H9 (cell line): ENCODE measurements at regions not wholly inside any gene's neighbourhood (a gene's known extent, or its start where the extent isn't known, plus 50 kb on each side); places are given as distances from the start of the nearest gene placed in this dataset.

Experiments used
- DNase-seq: peaks from one replicate; pipeline ENCODE4 v3.0.0-alpha.2; 2017
- H2AFZ ChIP-seq: one replicate; pipeline ENCODE4 v1.6.1; 2013; ENCODE audit warnings: mild to moderate bottlenecking, low read length, control low read depth, moderate library complexity
- H2AK5ac ChIP-seq: 2 replicates; pipeline ENCODE4 v1.6.1; 2013; ENCODE audit warnings: low read length, control low read depth, mixed read lengths; ENCODE audit not compliant: insufficient read length
- H2BK120ac ChIP-seq: one replicate; pipeline ENCODE4 v1.6.1; 2013; ENCODE audit warnings: low read depth, mild to moderate bottlenecking, low read length, control low read depth, inconsistent platforms; ENCODE audit not compliant: poor library complexity, severe bottlenecking
- H2BK12ac ChIP-seq: 2 replicates; pipeline ENCODE4 v1.6.1; 2013; ENCODE audit warnings: low read length, control low read depth, mixed read lengths, low read depth; ENCODE audit not compliant: insufficient read length
- H2BK15ac ChIP-seq: 2 replicates; pipeline ENCODE4 v1.6.1; 2013; ENCODE audit warnings: low read depth, low read length, control low read depth
- H2BK20ac ChIP-seq: one replicate; pipeline ENCODE4 v1.6.1; 2013; ENCODE audit warnings: low read depth, mild to moderate bottlenecking, low read length, control low read depth, inconsistent platforms; ENCODE audit not compliant: poor library complexity, severe bottlenecking
- H2BK5ac ChIP-seq: 2 replicates; pipeline ENCODE4 v1.6.1; 2013; ENCODE audit warnings: low read length, control low read depth, mixed read lengths; ENCODE audit not compliant: insufficient read length
- H3K14ac ChIP-seq: 2 replicates; pipeline ENCODE4 v1.6.1; 2013; ENCODE audit warnings: low read length, control low read depth; ENCODE audit not compliant: insufficient read depth
- H3K18ac ChIP-seq: 2 replicates; pipeline ENCODE4 v1.6.1; 2013; ENCODE audit warnings: low read depth, mild to moderate bottlenecking, mixed read lengths, low read length, control low read depth; ENCODE audit not compliant: insufficient read length
- H3K23ac ChIP-seq: 2 replicates; pipeline ENCODE4 v1.6.1; 2013; ENCODE audit warnings: low read length, control low read depth, mixed read lengths, low read depth; ENCODE audit not compliant: insufficient read length
- H3K23me2 ChIP-seq: 2 replicates; pipeline ENCODE4 v1.6.1; 2013; ENCODE audit warnings: low read depth, mild to moderate bottlenecking, mixed read lengths, low read length, control low read depth; ENCODE audit not compliant: insufficient read length, poor library complexity, severe bottlenecking
- H3K27ac ChIP-seq: 2 replicates; pipeline ENCODE4 v1.5.1; 2013; ENCODE audit warnings: low read length, control low read depth, mixed read lengths, low read depth; ENCODE audit not compliant: insufficient read length
- H3K27me3 ChIP-seq: 2 replicates; pipeline ENCODE4 v1.6.1; 2013; ENCODE audit warnings: low read length, control low read depth, inconsistent platforms; ENCODE audit not compliant: insufficient read depth
- H3K4ac ChIP-seq: 2 replicates; pipeline ENCODE4 v1.6.1; 2013; ENCODE audit warnings: low read depth, mild to moderate bottlenecking, control low read depth, inconsistent platforms, low read length, moderate library complexity
- H3K4me1 ChIP-seq: 2 replicates; pipeline ENCODE4 v1.6.1; 2013; ENCODE audit warnings: low read length, control low read depth, inconsistent platforms; ENCODE audit not compliant: insufficient read depth
- H3K4me2 ChIP-seq: 2 replicates; pipeline ENCODE4 v1.6.1; 2013; ENCODE audit warnings: low read length, control low read depth, mixed read lengths; ENCODE audit not compliant: insufficient read length, insufficient read depth
- H3K56ac ChIP-seq: 2 replicates; pipeline ENCODE4 v1.6.1; 2013; ENCODE audit warnings: low read depth, mild to moderate bottlenecking, mixed read lengths, low read length, control low read depth; ENCODE audit not compliant: insufficient read length
- H3K79me1 ChIP-seq: 2 replicates; pipeline ENCODE4 v1.6.1; 2013; ENCODE audit warnings: low read depth, mild to moderate bottlenecking, moderate library complexity, low read length, control low read depth, inconsistent platforms; ENCODE audit not compliant: insufficient read depth, poor library complexity, severe bottlenecking
- H3K79me2 ChIP-seq: 2 replicates; pipeline ENCODE4 v1.6.1; 2013; ENCODE audit warnings: low read length, control low read depth, inconsistent platforms; ENCODE audit not compliant: insufficient read depth
- H3K9ac ChIP-seq: 2 replicates; pipeline ENCODE4 v1.6.1; 2013; ENCODE audit warnings: low read length, control low read depth, mixed read lengths; ENCODE audit not compliant: insufficient read length; ENCODE audit errors: extremely low read depth
- H3K9me3 ChIP-seq: one replicate; pipeline ENCODE4 v1.6.1; 2013; ENCODE audit warnings: low read depth, low read length, inconsistent platforms; ENCODE audit not compliant: control insufficient read depth
- H3T11ph ChIP-seq: one replicate; pipeline ENCODE4 v1.6.1; 2013; ENCODE audit warnings: mild to moderate bottlenecking, low read length, control low read depth, inconsistent platforms
- H4K20me1 ChIP-seq: one replicate; pipeline ENCODE4 v1.6.1; 2013; ENCODE audit not compliant: control insufficient read depth, insufficient read length, insufficient read depth
- H4K5ac ChIP-seq: 2 replicates; pipeline ENCODE4 v1.6.1; 2013; ENCODE audit warnings: low read depth, mild to moderate bottlenecking, mixed read lengths, low read length, control low read depth; ENCODE audit not compliant: insufficient read length
- H4K8ac ChIP-seq: replicated peaks from 2 replicates; pipeline ENCODE4 v1.6.1; 2013; ENCODE audit warnings: low read length, control low read depth, mixed read lengths, low read depth; ENCODE audit not compliant: insufficient read length
- H4K91ac ChIP-seq: 2 replicates; pipeline ENCODE4 v1.6.1; 2013; ENCODE audit warnings: low read depth, mild to moderate bottlenecking, moderate library complexity, mixed read lengths, low read length, control low read depth; ENCODE audit not compliant: insufficient read length
- H3K27ac Mint-ChIP-seq, 3 experiments: 2 replicates in 2 of 3; 3 replicates in 1 of 3; pipeline ENCODE4 v1.8.0; 2020 to 2021; ENCODE audit warnings: mixed read lengths in 3 of 3, mild to moderate bottlenecking in 1 of 3, moderate library complexity in 1 of 3
- H3K27me3 Mint-ChIP-seq: 2 replicates; pipeline ENCODE4 v1.8.0; 2021; ENCODE audit warnings: low read depth, mild to moderate bottlenecking, moderate library complexity, mixed read lengths
- H3K36me3 Mint-ChIP-seq, 3 experiments: 2 replicates in 2 of 3; 3 replicates in 1 of 3; pipeline ENCODE4 v1.8.0; 2020 to 2021; ENCODE audit warnings: low read depth in 3 of 3, mixed read lengths in 3 of 3; ENCODE audit not compliant: insufficient read depth in 1 of 3
- H3K4me1 Mint-ChIP-seq, 2 experiments: 2 replicates each; pipeline ENCODE4 v1.8.0; 2020; ENCODE audit warnings: mixed read lengths in 2 of 2
- H3K4me3 Mint-ChIP-seq, 2 experiments: 2 replicates in 1 of 2; 3 replicates in 1 of 2; pipeline ENCODE4 v1.8.0; 2020 to 2021; ENCODE audit warnings: mild to moderate bottlenecking in 2 of 2, mixed read lengths in 2 of 2, moderate library complexity in 1 of 2
- H3K9me3 Mint-ChIP-seq, 2 experiments: 2 replicates in 1 of 2; 3 replicates in 1 of 2; pipeline ENCODE4 v1.8.0; 2020; ENCODE audit warnings: mild to moderate bottlenecking in 2 of 2, mixed read lengths in 2 of 2, moderate library complexity in 1 of 2
- WGBS: extraction: QIAGEN DNeasy Blood & Tissue Kit; methylation state at CpG from one replicate; pipeline ENCODE4 v1.1.7; 2013; ENCODE audit warnings: missing lambda C conversion rate, low lambda C conversion rate, mixed read lengths; ENCODE audit not compliant: insufficient read length; ENCODE audit errors: extremely low coverage; 5-methylcytosine and 5-hydroxymethylcytosine counted together
- TF ChIP-seq, protein P1 (sequence below): fragments of 200-600 bp; sonication (generic); conservative IDR thresholded peaks from 3 replicates; pipeline ENCODE4 v1.8.0; 2021; ENCODE audit warnings: antibody characterized with exemption, mild to moderate bottlenecking

DNA sequence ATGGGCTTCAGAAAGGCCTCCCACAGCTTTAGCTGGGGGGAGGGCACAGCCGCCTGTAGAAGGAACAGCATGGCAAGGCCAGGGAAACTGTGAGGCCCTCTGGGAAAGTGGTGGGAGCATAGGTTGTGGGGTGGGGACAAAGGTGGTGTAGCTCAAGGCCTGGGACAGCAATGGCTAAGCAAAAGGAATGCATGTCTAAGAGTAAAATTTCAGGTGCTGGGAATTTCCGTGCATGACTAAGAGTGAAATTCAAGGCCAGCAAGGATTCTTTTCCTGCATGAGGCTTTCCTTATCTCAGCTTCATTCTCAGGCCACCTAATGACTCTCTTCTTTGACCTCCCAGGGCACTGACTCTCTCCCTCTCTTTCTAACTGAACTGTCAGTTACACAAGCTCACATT is 86.5 kb upstream of the WNT4 start:
- Histone ChIP-seq H3K9ac (no peak overlapping the region), H3K27ac (no peak overlapping the region), H3K14ac (no peak overlapping the region), H4K20me1 (no peaks in the 10 kb centered on the region), H3K56ac (no peak overlapping the region), H3K27me3 (no peaks in the 10 kb centered on the region), H2AFZ (no peak overlapping the region), H3K79me2 (no peaks in the 10 kb centered on the region), H3K23me2 (no peaks in the 10 kb centered on the region), H3K4me1 (no peaks in the 10 kb centered on the region; the same call in 1 of the 2 replicates), H3K4ac (no peak overlapping the region), H2BK120ac (no peak overlapping the region), H2AK5ac (no peak overlapping the region), H3K18ac (no peak overlapping the region), H3K9me3 (no peaks in the 10 kb centered on the region), H2BK20ac (no peak overlapping the region), H2BK12ac (no peak overlapping the region), H3K23ac (no peak overlapping the region), H4K91ac (no peak overlapping the region), H3K4me2 (no peak overlapping the region), H2BK15ac (no peak overlapping the region), H2BK5ac (no peak overlapping the region), H3K79me1 (no peaks in the 10 kb centered on the region), H3T11ph (no peak overlapping the region), H4K8ac (no peak overlapping the region), H4K5ac (no peak overlapping the region)
- no peak for DNase-seq
- H3K27me3 Mint-ChIP-seq: no peaks in the 10 kb centered on the region; the same call in 1 of the 2 replicates
- peaks cover 3 to 8% of the 10 kb centered on the region in 2 experiments; a peak in 4 of 5 replicates for H3K9me3 Mint-ChIP-seq
- WGBS: no CpG with 5 or more reads among the region's 2 CpGs
- H3K36me3 Mint-ChIP-seq: peaks cover 2 to 9% (median 4%) of the 10 kb centered on the region in 3 experiments; a peak in 4 of 7 replicates
- TF ChIP-seq, protein P1, sequence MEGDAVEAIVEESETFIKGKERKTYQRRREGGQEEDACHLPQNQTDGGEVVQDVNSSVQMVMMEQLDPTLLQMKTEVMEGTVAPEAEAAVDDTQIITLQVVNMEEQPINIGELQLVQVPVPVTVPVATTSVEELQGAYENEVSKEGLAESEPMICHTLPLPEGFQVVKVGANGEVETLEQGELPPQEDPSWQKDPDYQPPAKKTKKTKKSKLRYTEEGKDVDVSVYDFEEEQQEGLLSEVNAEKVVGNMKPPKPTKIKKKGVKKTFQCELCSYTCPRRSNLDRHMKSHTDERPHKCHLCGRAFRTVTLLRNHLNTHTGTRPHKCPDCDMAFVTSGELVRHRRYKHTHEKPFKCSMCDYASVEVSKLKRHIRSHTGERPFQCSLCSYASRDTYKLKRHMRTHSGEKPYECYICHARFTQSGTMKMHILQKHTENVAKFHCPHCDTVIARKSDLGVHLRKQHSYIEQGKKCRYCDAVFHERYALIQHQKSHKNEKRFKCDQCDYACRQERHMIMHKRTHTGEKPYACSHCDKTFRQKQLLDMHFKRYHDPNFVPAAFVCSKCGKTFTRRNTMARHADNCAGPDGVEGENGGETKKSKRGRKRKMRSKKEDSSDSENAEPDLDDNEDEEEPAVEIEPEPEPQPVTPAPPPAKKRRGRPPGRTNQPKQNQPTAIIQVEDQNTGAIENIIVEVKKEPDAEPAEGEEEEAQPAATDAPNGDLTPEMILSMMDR: no peak
- peaks cover 41 to 67% of the 10 kb centered on the region in 2 experiments for H3K4me1 Mint-ChIP-seq
- H3K27ac Mint-ChIP-seq: peak overlapping the region in 1 of 3 experiments; percentile 42; a peak in 2 of 7 replicates
- H3K4me3 Mint-ChIP-seq: no peak overlapping the region
